ENCODE measurements at regions not wholly inside any gene's neighbourhood (a gene's known extent, or its start where the extent isn't known, plus 50 kb on each side); places are given as distances from the start of the nearest gene placed in this dataset.
"Not testable (repeated sequence)": the region's sequence is repeated elsewhere in the genome, so short reads cannot be mapped to it uniquely, and the experiment has no call there.

DNA sequence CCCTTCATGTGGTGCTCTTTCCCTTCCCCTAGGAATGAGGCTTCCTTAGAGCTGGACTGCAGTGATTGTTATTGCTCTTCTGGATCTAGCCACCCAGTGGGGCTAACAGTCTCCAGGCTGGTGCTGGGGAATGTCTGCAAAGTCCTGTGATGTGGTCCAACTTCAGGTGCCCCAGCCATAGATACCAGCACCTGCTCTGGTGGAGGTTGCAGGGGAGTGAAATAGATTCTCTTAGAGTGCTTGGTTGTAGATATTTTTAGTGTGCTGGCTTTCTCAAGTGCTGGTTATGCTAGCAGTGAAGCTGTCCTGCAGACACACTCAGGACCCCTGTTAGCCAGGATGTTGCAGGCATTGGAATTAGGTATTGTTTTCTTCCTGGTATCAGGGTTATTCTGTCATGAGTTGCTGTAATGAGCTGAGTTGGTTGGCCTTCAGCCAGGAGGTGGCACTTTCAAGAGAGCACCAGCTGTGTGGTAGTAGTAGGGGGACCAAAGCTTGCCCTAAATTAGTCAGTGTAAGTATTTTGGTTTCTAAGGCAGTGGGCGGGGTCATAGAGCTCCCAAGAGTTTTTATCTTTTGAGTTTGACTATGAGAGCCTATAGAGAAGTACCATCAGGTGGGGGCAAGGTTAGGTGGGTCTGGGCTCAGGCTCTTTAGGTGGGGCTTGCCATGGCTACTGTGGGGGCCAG, 317.5 kb upstream of the SGO1 start:
- DNase-seq (ENCODE audit: low read depth, low spot score), result no peak
- H3K4me3 ChIP-seq (ENCODE audit: low read length), result no peak overlapping the region

GRCh38 chr3:20490996-20491395, 305.0 kb upstream of the SGO1 start:
- H3K4me3 ChIP-seq (ENCODE audit: low read length), result no peak overlapping the region
- no peak for DNase-seq (ENCODE audit: low read depth, low spot score)

GRCh38 chr3:20488151-20488550, 302.1 kb upstream of the SGO1 start:
- no peak for DNase-seq (ENCODE audit: low read depth, low spot score)
- H3K4me3 ChIP-seq (ENCODE audit: low read length), result no peak overlapping the region

DNA sequence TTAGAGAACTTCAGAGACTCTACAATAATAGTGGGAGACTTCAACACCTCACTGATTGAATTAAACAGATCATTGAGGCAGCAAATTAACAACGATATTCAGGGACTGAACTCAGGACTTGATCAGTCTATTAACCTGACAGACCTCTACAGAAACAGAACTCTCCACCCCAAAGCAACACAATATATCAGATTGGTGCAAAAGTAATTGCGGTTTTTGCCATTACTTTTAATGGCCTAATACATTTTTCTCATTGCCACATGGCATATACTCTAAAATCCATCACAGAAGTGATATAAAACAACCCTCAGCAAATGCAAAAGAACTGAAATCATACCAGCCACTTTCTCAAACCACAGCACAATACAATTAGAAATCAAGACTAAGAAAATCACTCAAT, 298.1 kb upstream of the SGO1 start:
- no peak for DNase-seq (ENCODE audit: low read depth, low spot score)

GRCh38 chr3:20482350-20482749, 296.3 kb upstream of the SGO1 start:
- H3K4me3 ChIP-seq (ENCODE audit: low read length), result no peak overlapping the region
- no peak for DNase-seq (ENCODE audit: low read depth, low spot score)

More for the DNA sequence above, 298.1 kb upstream of the SGO1 start:
- no peak overlapping the region for H3K4me3 ChIP-seq (ENCODE audit: low read length)

- no peak for DNase-seq (ENCODE audit: low read depth, low spot score)
- H3K4me3 ChIP-seq (ENCODE audit: low read length), result no peak overlapping the region
These were observed 294.9 kb upstream of the SGO1 start for GRCh38 chr3:20480786-20481365.

DNA sequence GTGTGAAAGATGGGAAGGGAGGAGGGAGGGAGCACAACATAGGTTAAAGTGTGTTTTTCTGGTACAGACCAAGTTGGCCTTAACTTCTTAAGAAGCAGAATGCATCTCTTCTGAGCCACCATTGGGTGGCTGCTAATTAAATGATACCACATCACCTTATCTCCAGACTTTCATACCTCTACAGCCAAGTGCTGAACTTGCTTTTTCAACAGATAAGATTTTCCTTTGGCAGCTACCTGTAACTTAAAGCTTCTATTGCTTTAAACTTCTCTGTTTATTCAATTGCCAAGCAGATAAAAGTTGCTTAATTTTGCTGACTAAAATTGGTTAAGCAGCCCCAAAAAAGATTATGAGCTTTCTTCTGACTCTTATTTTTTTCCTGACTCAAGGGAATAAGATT, 292.4 kb upstream of the SGO1 start:
- DNase-seq (ENCODE audit: low read depth, low spot score), result no peak
- H3K4me3 ChIP-seq (ENCODE audit: low read length), result no peak overlapping the region

DNA sequence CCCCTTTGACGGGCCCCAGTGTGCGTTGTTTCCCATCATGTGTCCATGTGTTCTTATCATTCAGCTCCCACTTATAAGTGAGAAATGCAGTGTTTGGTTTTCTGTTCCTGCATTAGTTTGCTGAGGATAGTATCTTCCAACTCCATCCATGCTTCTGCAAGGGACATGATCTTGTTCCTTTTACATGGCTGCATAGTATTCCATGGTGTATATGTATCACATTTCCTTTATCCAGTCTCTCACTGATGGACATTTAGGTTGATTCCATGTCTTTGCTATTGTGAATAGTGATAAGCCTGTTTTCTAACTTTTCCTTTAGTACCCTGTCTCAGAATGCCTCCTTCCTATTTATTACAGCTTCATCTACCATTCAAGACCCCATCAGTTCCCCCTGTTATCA, 278.2 kb upstream of the SGO1 start:
- not testable (repeated sequence) for H3K4me3 ChIP-seq (ENCODE audit: low read length); DNase-seq (ENCODE audit: low read depth, low spot score)

- no peak for DNase-seq (ENCODE audit: low read depth, low spot score)
- H3K4me3 ChIP-seq (ENCODE audit: low read length), result no peak overlapping the region
These were observed 276.7 kb upstream of the SGO1 start for GRCh38 chr3:20462723-20463122.

GRCh38 chr3:20462226-20462625, 276.2 kb upstream of the SGO1 start:
- DNase-seq (ENCODE audit: low read depth, low spot score), result no peak
- no peak overlapping the region for H3K4me3 ChIP-seq (ENCODE audit: low read length)

DNA sequence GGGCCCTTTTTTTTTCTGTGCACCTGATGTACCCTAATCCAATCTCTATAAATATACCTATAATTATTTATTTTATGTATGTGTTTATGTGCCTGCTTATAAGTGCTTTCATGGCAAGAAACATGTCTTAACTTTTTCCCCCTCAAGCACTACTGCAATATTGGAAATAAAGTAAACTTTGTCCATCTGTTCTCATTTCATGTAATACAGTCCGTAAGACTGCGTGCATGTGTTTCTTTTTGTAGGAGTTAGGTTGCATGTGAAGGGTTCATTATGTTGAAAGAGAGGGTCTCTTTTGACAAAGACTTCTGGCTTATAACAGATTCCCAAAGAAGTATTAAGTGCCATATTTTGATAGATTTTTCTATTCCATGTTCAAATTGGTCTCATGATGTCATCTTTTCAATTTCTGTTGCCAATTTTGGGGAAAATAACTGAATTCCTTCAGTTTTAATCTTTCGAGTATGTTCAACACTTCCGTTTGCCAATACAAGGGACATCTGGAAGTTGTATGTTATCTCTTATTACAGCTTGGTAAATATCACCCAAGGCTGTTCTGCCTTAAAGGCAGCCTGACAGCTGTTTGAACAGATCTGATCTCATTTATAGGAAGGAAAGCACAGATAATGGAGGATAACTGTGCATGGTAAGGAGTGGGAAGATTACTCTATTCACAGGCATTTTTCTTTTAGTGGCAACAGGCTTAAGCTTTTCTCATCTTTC, 273.1 kb upstream of the SGO1 start:
- no peak for DNase-seq (ENCODE audit: low read depth, low spot score)

GRCh38 chr3:20456511-20456910, 270.5 kb upstream of the SGO1 start:
- no peak for DNase-seq (ENCODE audit: low read depth, low spot score)
- H3K4me3 ChIP-seq (ENCODE audit: low read length), result no peak overlapping the region

More for the DNA sequence above, 273.1 kb upstream of the SGO1 start:
- H3K4me3 ChIP-seq (ENCODE audit: low read length), result no peak overlapping the region

GRCh38 chr3:20451170-20451569, 265.2 kb upstream of the SGO1 start:
- DNase-seq (ENCODE audit: low read depth, low spot score), result no peak
- H3K4me3 ChIP-seq (ENCODE audit: low read length), result no peak overlapping the region

DNA sequence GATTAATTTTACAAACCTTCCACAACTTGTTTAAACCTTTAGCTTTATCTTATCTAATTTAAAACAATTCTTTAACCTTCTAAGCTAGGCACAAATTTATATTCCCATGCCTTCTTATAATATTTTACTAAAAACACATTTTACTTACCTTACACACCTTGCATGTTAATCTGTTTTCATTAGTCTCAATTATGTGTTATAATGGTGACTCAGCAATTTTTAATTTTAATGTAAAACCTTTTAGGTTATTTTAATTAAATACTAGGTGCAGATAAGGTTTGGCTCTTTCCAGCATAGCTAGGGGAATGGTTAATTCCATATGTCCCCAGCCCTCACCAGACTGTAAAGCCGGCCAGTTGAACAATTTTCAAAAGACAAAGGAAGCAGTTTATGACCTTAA, 264.6 kb upstream of the SGO1 start:
- no peak overlapping the region for H3K4me3 ChIP-seq (ENCODE audit: low read length)
- DNase-seq (ENCODE audit: low read depth, low spot score), result no peak

- no peak for DNase-seq (ENCODE audit: low read depth, low spot score)
These were observed 256.8 kb upstream of the SGO1 start for GRCh38 chr3:20442846-20443245.

DNA sequence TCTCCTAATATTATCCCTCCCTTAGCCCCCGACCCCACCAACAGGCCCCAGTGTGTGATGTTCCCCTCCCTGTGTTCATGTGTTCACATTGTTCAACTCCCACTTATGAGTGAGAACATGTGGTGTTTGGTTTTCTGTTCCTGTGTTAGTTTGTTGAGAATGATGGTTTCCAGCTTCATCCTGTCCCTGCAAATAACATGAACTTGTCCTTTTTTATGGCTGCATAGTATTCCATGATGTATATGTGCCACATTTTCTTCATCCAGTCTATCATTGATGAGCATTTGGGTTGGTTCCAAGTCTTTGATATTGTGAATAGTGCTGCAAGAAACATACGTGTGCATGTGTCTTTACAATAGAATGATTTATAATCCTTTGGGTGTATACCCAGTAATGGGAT, 241.3 kb upstream of the SGO1 start:
- DNase-seq (ENCODE audit: low read depth, low spot score); H3K4me3 ChIP-seq (ENCODE audit: low read length): not testable (repeated sequence)

More at GRCh38 chr3:20442846-20443245, 256.8 kb upstream of the SGO1 start:
- no peak overlapping the region for H3K4me3 ChIP-seq (ENCODE audit: low read length)

DNA sequence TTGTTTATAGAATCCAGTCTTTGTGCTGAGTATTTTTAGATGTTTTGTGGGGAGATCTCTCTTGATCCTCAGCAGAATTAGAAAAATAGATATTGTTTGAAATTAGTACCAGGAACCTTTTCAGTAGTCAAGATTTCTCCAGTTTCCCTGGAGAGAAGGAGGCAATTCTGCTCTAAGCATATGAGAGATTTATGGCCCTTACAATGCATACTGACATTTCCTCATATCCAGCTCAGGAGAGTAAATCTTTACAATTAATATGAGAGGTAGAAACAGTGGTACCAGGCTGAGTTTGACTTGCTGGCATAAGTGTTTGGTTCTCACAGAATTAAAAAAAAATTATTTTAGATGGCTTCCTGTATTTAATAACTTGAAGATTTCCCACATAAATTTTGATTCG, 239.1 kb upstream of the SGO1 start:
- no peak overlapping the region for H3K4me3 ChIP-seq (ENCODE audit: low read length)
- no peak for DNase-seq (ENCODE audit: low read depth, low spot score)

GRCh38 chr3:20424086-20424485, 238.1 kb upstream of the SGO1 start:
- DNase-seq (ENCODE audit: low read depth, low spot score), result no peak
- no peak overlapping the region for H3K4me3 ChIP-seq (ENCODE audit: low read length)

GRCh38 chr3:20422391-20422790, 236.4 kb upstream of the SGO1 start:
- H3K4me3 ChIP-seq (ENCODE audit: low read length), result no peak overlapping the region
- no peak for DNase-seq (ENCODE audit: low read depth, low spot score)

- H3K4me3 ChIP-seq (ENCODE audit: low read length), result no peak overlapping the region
- no peak for DNase-seq (ENCODE audit: low read depth, low spot score)
These were observed 231.5 kb upstream of the SGO1 start for GRCh38 chr3:20417388-20418108.
